Brain microvascular endothelial cell (primary cell): ENCODE measurements at regions not wholly inside any gene's neighbourhood (a gene's known extent, or its start where the extent isn't known, plus 50 kb on each side); places are given as distances from the start of the nearest gene placed in this dataset.
"Not testable (repeated sequence)": the region's sequence is repeated elsewhere in the genome, so short reads cannot be mapped to it uniquely, and the experiment has no call there.

Experiments
- DNase-seq: peaks from one replicate; pipeline ENCODE4 v3.0.0-alpha.2; 2020
- H3K27ac ChIP-seq: fragments of 250-450 bp; sonication (Bioruptor Pico); 2 replicates; pipeline ENCODE4 v1.5.1; 2020; ENCODE audit warnings: mild to moderate bottlenecking, moderate library complexity
- H3K27me3 ChIP-seq: fragments of 250-450 bp; sonication (Bioruptor Pico); replicated peaks from 2 replicates; pipeline ENCODE4 v1.5.1; 2020; ENCODE audit warnings: mild to moderate bottlenecking
- H3K36me3 ChIP-seq: fragments of 250-450 bp; sonication (Bioruptor Pico); replicated peaks from 2 replicates; pipeline ENCODE4 v1.5.1; 2020; ENCODE audit warnings: mild to moderate bottlenecking
- H3K4me3 ChIP-seq: 2 replicates; pipeline ENCODE4 v1.5.1; 2011; ENCODE audit warnings: low read depth, mild to moderate bottlenecking, control low read depth, low read length, moderate library complexity
- CTCF ChIP-seq: IDR thresholded peaks from 2 replicates; pipeline ENCODE4 v1.5.1; 2011; ENCODE audit warnings: low read depth, mild to moderate bottlenecking, moderate library complexity, low read length, control low read depth, inconsistent platforms; ENCODE audit errors: missing control alignments
- in situ Hi-C: cut with HindIII; loops from 2 replicates; pipeline ENCODE4 v1.10.0; 2017; ENCODE audit warnings: low sequenced_read_pairs, low pct_ligation_motif_present

GRCh38 chr11:23212807-23213206 lies 352.5 kb upstream of the CCDC179 start:
- no peak for TF ChIP-seq CTCF
- in situ Hi-C loops: no loop called here
- Histone ChIP-seq H3K4me3 (no peak overlapping the region), H3K27me3 (no peaks in the 10 kb centered on the region), H3K36me3 (no peaks in the 10 kb centered on the region), H3K27ac (no peak overlapping the region)
- DNase-seq: no peak

GRCh38 chr11:23217072-23217471 lies 356.8 kb upstream of the CCDC179 start:
- Histone ChIP-seq H3K36me3 (no peaks in the 10 kb centered on the region), H3K27ac (no peak overlapping the region), H3K4me3 (no peak overlapping the region), H3K27me3 (no peaks in the 10 kb centered on the region)
- no peak for DNase-seq
- in situ Hi-C loops: no loop called here
- TF ChIP-seq CTCF: no peak

GRCh38 chr11:23220086-23220485 lies 359.8 kb upstream of the CCDC179 start:
- H3K36me3 ChIP-seq, in situ Hi-C loops, H3K27ac ChIP-seq, DNase-seq, H3K27me3 ChIP-seq, H3K4me3 ChIP-seq: not testable (repeated sequence)

- H3K36me3 ChIP-seq: no peaks in the 10 kb centered on the region
- in situ Hi-C loops: no loop called here
- no peak for TF ChIP-seq CTCF
- DNase-seq: no peak
- H3K27ac ChIP-seq: no peak overlapping the region
- no peaks in the 10 kb centered on the region for H3K27me3 ChIP-seq
- H3K4me3 ChIP-seq: no peak overlapping the region
These were observed 361.1 kb upstream of the CCDC179 start for GRCh38 chr11:23221366-23221765.

DNA sequence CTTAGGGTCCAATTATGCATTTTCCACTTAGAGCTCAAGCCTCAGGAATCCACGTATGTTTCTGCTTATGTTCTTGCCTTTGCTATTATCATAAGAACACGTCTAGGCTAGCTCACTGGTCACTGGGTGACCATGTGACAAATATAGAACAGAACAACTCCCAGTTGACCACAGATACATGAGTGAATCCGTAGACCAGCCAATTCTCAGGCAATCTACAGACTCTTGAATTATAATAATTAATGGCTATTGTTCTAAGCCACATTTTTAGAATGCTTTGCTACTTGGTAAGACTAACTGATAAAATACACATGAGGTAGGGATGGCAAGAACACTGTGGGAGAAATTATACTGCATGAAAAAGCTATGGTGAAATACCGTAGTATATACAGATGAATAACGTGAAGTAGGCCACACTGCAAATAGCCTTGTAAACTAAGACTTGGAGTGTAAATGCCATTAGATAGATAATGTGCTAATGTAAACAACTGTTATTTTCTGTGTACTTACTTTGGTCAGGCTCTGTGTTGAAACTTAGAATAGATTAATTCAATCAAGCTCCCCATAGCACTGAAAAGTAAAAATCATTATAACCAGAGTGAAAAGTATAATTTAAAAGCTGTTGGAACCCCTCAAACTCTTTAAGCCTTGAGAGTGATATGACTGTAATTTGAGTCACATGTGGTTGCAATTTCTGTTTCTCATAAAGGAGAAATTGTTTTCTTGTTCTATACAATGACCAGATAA lies 366.2 kb upstream of the CCDC179 start:
- Histone ChIP-seq H3K27me3 (no peaks in the 10 kb centered on the region), H3K36me3 (no peaks in the 10 kb centered on the region), H3K27ac (no peak overlapping the region), H3K4me3 (no peak overlapping the region)
- DNase-seq: peak; percentile 19
- TF ChIP-seq CTCF: no peak
- in situ Hi-C loops: no loop called here

- in situ Hi-C loops: no loop called here
- no peaks in the 10 kb centered on the region for H3K27me3 ChIP-seq
- no peak overlapping the region for H3K4me3 ChIP-seq
- TF ChIP-seq CTCF: no peak
- no peaks in the 10 kb centered on the region for H3K36me3 ChIP-seq
- no peak overlapping the region for H3K27ac ChIP-seq
- DNase-seq: no peak
These were observed 366.8 kb upstream of the CCDC179 start for GRCh38 chr11:23227078-23227445.
